Kidney (tissue), 13 donors: ENCODE measurements at regions not wholly inside any gene's neighbourhood (a gene's known extent, or its start where the extent isn't known, plus 50 kb on each side); places are given as distances from the start of the nearest gene placed in this dataset.
"Not testable (repeated sequence)": the region's sequence is repeated elsewhere in the genome, so short reads cannot be mapped to it uniquely, and the experiment has no call there.

Experiments
- DNase-seq, 5 donors: peaks; one replicate each; pipeline ENCODE4 v3.0.0-alpha.2; 2013 to 2020
- FAIRE-seq: peaks from 2 replicates; lab custom pipeline; 2012; peaks lifted over from hg19 to GRCh38; lab: Jason Lieb, UNC
- H3K27ac ChIP-seq, 2 donors: one replicate each; pipeline ENCODE4 v1.7.0; 2013; ENCODE audit warnings: low read depth in 2 of 2, low read length in 2 of 2, inconsistent platforms in 1 of 2
- H3K27me3 ChIP-seq: one replicate; pipeline ENCODE4 v1.7.1; 2013; ENCODE audit warnings: low read length, inconsistent platforms; ENCODE audit not compliant: control insufficient read depth, insufficient read depth
- H3K36me3 ChIP-seq, 3 donors: one replicate each; pipeline versions ENCODE4 v1.7.0 to v1.7.1; 2013; ENCODE audit warnings: low read length in 3 of 3, control low read depth in 1 of 3, inconsistent platforms in 1 of 3; ENCODE audit not compliant: insufficient read depth in 3 of 3, control insufficient read depth in 2 of 3
- H3K4me1 ChIP-seq, 3 donors: one replicate each; pipeline versions ENCODE4 v1.7.0 to v1.7.1; 2013; ENCODE audit warnings: low read length in 3 of 3, inconsistent platforms in 1 of 3, low read depth in 1 of 3; ENCODE audit not compliant: control insufficient read depth in 2 of 3, insufficient read depth in 2 of 3
- H3K4me3 ChIP-seq, 3 donors: one replicate each; pipeline versions ENCODE4 v1.7.0 to v1.8.1; 2013; ENCODE audit warnings: low read length in 3 of 3, control low read depth in 1 of 3, inconsistent platforms in 1 of 3
- H3K9ac ChIP-seq, 3 donors: one replicate each; pipeline versions ENCODE4 v1.7.0 to v1.7.1; 2013; ENCODE audit warnings: low read length in 3 of 3, control low read depth in 1 of 3, inconsistent platforms in 1 of 3
- H3K9me3 ChIP-seq, 3 donors: one replicate each; pipeline versions ENCODE4 v1.7.0 to v1.7.1; 2013; ENCODE audit warnings: low read length in 3 of 3, control low read depth in 1 of 3, inconsistent platforms in 1 of 3; ENCODE audit not compliant: control insufficient read depth in 2 of 3, insufficient read depth in 1 of 3
- CTCF ChIP-seq: IDR thresholded peaks from 3 replicates; pipeline ENCODE4 v1.5.1; 2012; ENCODE audit warnings: mild to moderate bottlenecking, moderate library complexity, borderline replicate concordance; ENCODE audit not compliant: insufficient read depth; ENCODE audit errors: extremely low read depth
- intact Hi-C: fragments of 100-400 bp; cut with DNase I; formaldehyde crosslinking; loops from one replicate; pipeline ENCODE4 v1.11.1; 2022
- donor health status: control.
- donor health status: control.
- donor health status: control.
- donor health status: control.
- donor health status: control.
- donor health status: DM: yes; HTN: yes; CAD: no.
- donor health status: Normal renal cell carcinoma (clear cell type).

- Histone ChIP-seq H3K9ac (no peak overlapping the region), H3K36me3 (no peaks in the 10 kb centered on the region), H3K27ac (no peak overlapping the region), H3K4me1 (no peaks in the 10 kb centered on the region), H3K27me3 (no peaks in the 10 kb centered on the region), H3K4me3 (no peak overlapping the region), H3K9me3 (no peaks in the 10 kb centered on the region)
- intact Hi-C loops, result no loop called here
- no peak for TF ChIP-seq CTCF
- DNase-seq, result peak in 1 of 5 donors; percentile 16
- FAIRE-seq, result no peak
Observed at GRCh38 chrX:80576806-80577533, 156.7 kb downstream of the TENT5D start.

GRCh38 chrX:80578517-80579105, 158.4 kb downstream of the TENT5D start:
- no peaks in the 10 kb centered on the region for H3K27me3 ChIP-seq
- H3K9me3 ChIP-seq, result no peaks in the 10 kb centered on the region
- no peaks in the 10 kb centered on the region for H3K4me1 ChIP-seq
- no peaks in the 10 kb centered on the region for H3K36me3 ChIP-seq
- no peak overlapping the region for H3K9ac ChIP-seq
- no peak overlapping the region for H3K4me3 ChIP-seq
- peak in 2 of 5 donors; percentile 34 to 40 for DNase-seq
- intact Hi-C loops, result no loop called here
- H3K27ac ChIP-seq, result no peak overlapping the region
- no peak for TF ChIP-seq CTCF
- FAIRE-seq, result peak; percentile 88

- FAIRE-seq, H3K27me3 ChIP-seq, H3K9me3 ChIP-seq, H3K4me3 ChIP-seq, H3K9ac ChIP-seq, DNase-seq, H3K4me1 ChIP-seq, intact Hi-C loops, H3K36me3 ChIP-seq, H3K27ac ChIP-seq: not testable (repeated sequence)
Observed at GRCh38 chrX:80590992-80591391, 170.7 kb downstream of the TENT5D start.

GRCh38 chrX:80602036-80602860, 182.0 kb downstream of the TENT5D start:
- no peak overlapping the region for H3K27ac ChIP-seq
- H3K9me3 ChIP-seq, result no peaks in the 10 kb centered on the region
- H3K36me3 ChIP-seq, result no peaks in the 10 kb centered on the region
- intact Hi-C loops, result no loop called here
- TF ChIP-seq CTCF, result no peak
- no peak overlapping the region for H3K4me3 ChIP-seq
- H3K27me3 ChIP-seq, result no peaks in the 10 kb centered on the region
- no peak for FAIRE-seq
- no peak for DNase-seq
- no peaks in the 10 kb centered on the region for H3K4me1 ChIP-seq
- no peak overlapping the region for H3K9ac ChIP-seq
